Epithelial cell of proximal tubule (primary cell): ENCODE measurements at regions not wholly inside any gene's neighbourhood (a gene's known extent, or its start where the extent isn't known, plus 50 kb on each side); places are given as distances from the start of the nearest gene placed in this dataset.
"Not testable (repeated sequence)": the region's sequence is repeated elsewhere in the genome, so short reads cannot be mapped to it uniquely, and the experiment has no call there.

Experiments used
- DNase-seq: peaks from one replicate; pipeline ENCODE4 v3.0.0-alpha.2; 2011; ENCODE audit warnings: low read depth
- H3K4me3 ChIP-seq: 2 replicates; pipeline ENCODE4 v1.5.1; 2011; ENCODE audit warnings: low read depth, mild to moderate bottlenecking, low read length
- CTCF ChIP-seq: conservative IDR thresholded peaks from 2 replicates; pipeline ENCODE4 v1.5.1; 2012; ENCODE audit warnings: low read depth, mild to moderate bottlenecking, low read length

GRCh38 chr11:86874304-86875056, 74.1 kb downstream of the PRSS23 start:
- no peak for DNase-seq
- TF ChIP-seq CTCF = no peak
- H3K4me3 ChIP-seq = no peak overlapping the region

GRCh38 chr11:86876716-86877234, 76.4 kb downstream of the PRSS23 start:
- H3K4me3 ChIP-seq = no peak overlapping the region
- no peak for TF ChIP-seq CTCF
- DNase-seq = no peak

GRCh38 chr11:86877503-86877902, 77.2 kb downstream of the PRSS23 start:
- no peak overlapping the region for H3K4me3 ChIP-seq
- TF ChIP-seq CTCF = no peak

GRCh38 chr11:86879241-86879640, 76.0 kb downstream of the FZD4 start:
- H3K4me3 ChIP-seq, DNase-seq: not testable (repeated sequence)

More at GRCh38 chr11:86877503-86877902, 77.2 kb downstream of the PRSS23 start:
- no peak for DNase-seq

- no peak for TF ChIP-seq CTCF
- DNase-seq = no peak
- H3K4me3 ChIP-seq = no peak overlapping the region
Measured at GRCh38 chr11:86885311-86885710, 69.9 kb downstream of the FZD4 start.

- TF ChIP-seq CTCF = no peak
- no peak for DNase-seq
- no peak overlapping the region for H3K4me3 ChIP-seq
Measured at GRCh38 chr11:86888164-86889000, 66.8 kb downstream of the FZD4 start.

GRCh38 chr11:86889001-86889341, 66.2 kb downstream of the FZD4 start:
- TF ChIP-seq CTCF = no peak
- DNase-seq = no peak
- H3K4me3 ChIP-seq = no peak overlapping the region
